ENCODE measurements at regions not wholly inside any gene's neighbourhood (a gene's known extent, or its start where the extent isn't known, plus 50 kb on each side); places are given as distances from the start of the nearest gene placed in this dataset.

DNA sequence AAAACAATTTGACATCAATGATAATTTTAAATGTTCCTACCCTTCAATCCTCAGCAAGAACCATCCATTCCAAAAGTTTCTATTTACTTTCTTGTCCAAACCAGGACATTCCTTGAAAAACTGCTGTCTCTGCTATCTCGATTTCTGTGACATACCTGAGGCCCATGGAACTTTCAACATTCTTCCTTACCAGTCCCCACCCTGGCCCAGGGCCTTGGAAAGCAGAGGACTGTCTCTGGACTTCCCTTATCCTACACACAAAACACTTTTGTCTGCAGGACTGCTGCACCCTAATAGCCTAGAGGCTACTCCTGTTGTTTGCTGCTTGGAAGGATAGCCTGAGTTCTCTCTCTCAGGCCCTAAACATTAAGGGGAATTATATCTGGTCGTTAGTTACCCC lies 151.8 kb upstream of the DHRS4 start:
- TF ChIP-seq, protein P1, sequence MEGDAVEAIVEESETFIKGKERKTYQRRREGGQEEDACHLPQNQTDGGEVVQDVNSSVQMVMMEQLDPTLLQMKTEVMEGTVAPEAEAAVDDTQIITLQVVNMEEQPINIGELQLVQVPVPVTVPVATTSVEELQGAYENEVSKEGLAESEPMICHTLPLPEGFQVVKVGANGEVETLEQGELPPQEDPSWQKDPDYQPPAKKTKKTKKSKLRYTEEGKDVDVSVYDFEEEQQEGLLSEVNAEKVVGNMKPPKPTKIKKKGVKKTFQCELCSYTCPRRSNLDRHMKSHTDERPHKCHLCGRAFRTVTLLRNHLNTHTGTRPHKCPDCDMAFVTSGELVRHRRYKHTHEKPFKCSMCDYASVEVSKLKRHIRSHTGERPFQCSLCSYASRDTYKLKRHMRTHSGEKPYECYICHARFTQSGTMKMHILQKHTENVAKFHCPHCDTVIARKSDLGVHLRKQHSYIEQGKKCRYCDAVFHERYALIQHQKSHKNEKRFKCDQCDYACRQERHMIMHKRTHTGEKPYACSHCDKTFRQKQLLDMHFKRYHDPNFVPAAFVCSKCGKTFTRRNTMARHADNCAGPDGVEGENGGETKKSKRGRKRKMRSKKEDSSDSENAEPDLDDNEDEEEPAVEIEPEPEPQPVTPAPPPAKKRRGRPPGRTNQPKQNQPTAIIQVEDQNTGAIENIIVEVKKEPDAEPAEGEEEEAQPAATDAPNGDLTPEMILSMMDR (IDR thresholded peaks at IDR 0.05 in 4 of 5, conservative IDR thresholded peaks at IDR 0.05 in 1 of 5): no peak
- TF ChIP-seq POLR2A (IDR thresholded peaks at IDR 0.05): no peak
